Esophagus squamous epithelium (tissue), 5 donors: ENCODE measurements at regions not wholly inside any gene's neighbourhood (a gene's known extent, or its start where the extent isn't known, plus 50 kb on each side); places are given as distances from the start of the nearest gene placed in this dataset.

ENCODE experiments used
- DNase-seq: peaks from one replicate; lab custom pipeline; 2025; lab: John Stamatoyannopoulos, UW
- H3K27ac ChIP-seq, 4 donors: fragments of 200-600 bp; sonication (generic); one replicate each; pipeline ENCODE4 v1.5.1; 2016 to 2019; ENCODE audit warnings: mild to moderate bottlenecking in 1 of 4
- H3K27me3 ChIP-seq, 4 donors: fragments of 200-600 bp; sonication (generic); 1 replicate in 3 of 4; 2 replicates in 1 of 4; pipeline versions ENCODE4 v1.5.1 to v1.6.0; 2017 to 2021; ENCODE audit warnings: antibody characterized with exemption in 1 of 4
- H3K36me3 ChIP-seq, 3 donors: fragments of 200-600 bp; sonication (generic); one replicate each; pipeline ENCODE4 v1.5.1; 2016 to 2019
- H3K4me1 ChIP-seq, 3 donors: fragments of 200-600 bp; sonication (generic); one replicate each; pipeline ENCODE4 v1.5.1; 2017 to 2019
- H3K4me3 ChIP-seq, 4 donors: fragments of 200-600 bp; sonication (generic); 1 replicate in 3 of 4; 2 replicates in 1 of 4; pipeline ENCODE4 v1.5.1; 2016 to 2019; ENCODE audit warnings: mild to moderate bottlenecking in 2 of 4, moderate library complexity in 1 of 4
- H3K9me3 ChIP-seq, 3 donors: fragments of 200-600 bp; sonication (generic); one replicate each; pipeline ENCODE4 v1.5.1; 2016 to 2019
- CTCF ChIP-seq, 6 experiments: fragments of 450-650 bp in 4 of 6; fragments of 200-600 bp in 2 of 6; sonication (generic) in 2 of 6; IDR thresholded peaks; one replicate each; pipeline ENCODE4 v1.5.1; 2016 to 2019; ENCODE audit warnings: antibody characterized with exemption in 6 of 6, mild to moderate bottlenecking in 4 of 6, moderate library complexity in 4 of 6
- POLR2A ChIP-seq, 4 donors: fragments of 450-650 bp; IDR thresholded peaks; one replicate each; pipeline ENCODE4 v1.6.1; 2017; ENCODE audit warnings: antibody characterized with exemption in 4 of 4, mild to moderate bottlenecking in 4 of 4, moderate library complexity in 3 of 4
- WGBS, 2 donors: methylation state at CpG; one replicate each; pipeline ENCODE4 v1.1.5; 2018; 5-methylcytosine and 5-hydroxymethylcytosine counted together
- intact Hi-C: fragments of 100-400 bp; cut with DNase I; formaldehyde crosslinking; loops from one replicate; pipeline ENCODE4 v1.15.0; 2022
- donor health status: DM: yes; HTN: yes; CAD: no.

- WGBS, 2 donors = 48 to 55% methylated on average over 1 of the region's 1 CpG
- DNase-seq = no peak
- H3K36me3 ChIP-seq = no peaks in the 10 kb centered on the region
- H3K27me3 ChIP-seq = no peaks in the 10 kb centered on the region
- H3K27ac ChIP-seq = no peak overlapping the region
- peaks cover 0 to 10% (median 0%) of the 10 kb centered on the region in 3 donors for H3K4me1 ChIP-seq
- peaks cover 0 to 4% (median 0%) of the 10 kb centered on the region in 3 donors for H3K9me3 ChIP-seq
- H3K4me3 ChIP-seq = no peak overlapping the region
- TF ChIP-seq CTCF (IDR thresholded peaks at IDR 0.05) (no peak), POLR2A (IDR thresholded peaks at IDR 0.05) (no peak)
- intact Hi-C loops = no loop called here
These were observed 62.3 kb upstream of the PARVA start for GRCh38 chr11:12315024-12315423.

DNA sequence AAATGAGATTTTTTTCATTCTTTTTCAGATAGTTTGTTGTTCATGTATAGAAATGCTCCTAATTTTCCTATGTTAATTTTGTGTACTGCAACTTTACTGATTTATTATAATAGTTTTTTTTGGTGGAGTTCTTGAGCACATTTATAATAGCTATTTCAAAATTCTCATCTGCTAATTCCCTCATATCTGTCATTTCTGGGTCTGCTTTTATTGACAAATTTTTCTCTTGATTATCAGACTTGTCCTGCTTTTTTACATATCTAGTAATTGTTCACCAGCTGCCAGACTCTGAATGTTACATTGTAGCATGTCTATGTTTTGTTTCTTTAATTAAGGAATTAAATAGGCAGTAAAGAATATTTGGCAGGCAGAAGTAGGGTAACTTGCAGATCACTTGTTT is 60.9 kb upstream of the PARVA start:
- Histone ChIP-seq H3K4me1 (peaks cover 0 to 10% (median 0%) of the 10 kb centered on the region in 3 donors), H3K9me3 (peaks cover 0 to 4% (median 0%) of the 10 kb centered on the region in 3 donors), H3K27me3 (no peaks in the 10 kb centered on the region), H3K36me3 (no peaks in the 10 kb centered on the region), H3K27ac (no peak overlapping the region), H3K4me3 (no peak overlapping the region)
- intact Hi-C loops = no loop called here
- TF ChIP-seq POLR2A (IDR thresholded peaks at IDR 0.05) (no peak), CTCF (IDR thresholded peaks at IDR 0.05) (no peak)
- DNase-seq = no peak

DNA sequence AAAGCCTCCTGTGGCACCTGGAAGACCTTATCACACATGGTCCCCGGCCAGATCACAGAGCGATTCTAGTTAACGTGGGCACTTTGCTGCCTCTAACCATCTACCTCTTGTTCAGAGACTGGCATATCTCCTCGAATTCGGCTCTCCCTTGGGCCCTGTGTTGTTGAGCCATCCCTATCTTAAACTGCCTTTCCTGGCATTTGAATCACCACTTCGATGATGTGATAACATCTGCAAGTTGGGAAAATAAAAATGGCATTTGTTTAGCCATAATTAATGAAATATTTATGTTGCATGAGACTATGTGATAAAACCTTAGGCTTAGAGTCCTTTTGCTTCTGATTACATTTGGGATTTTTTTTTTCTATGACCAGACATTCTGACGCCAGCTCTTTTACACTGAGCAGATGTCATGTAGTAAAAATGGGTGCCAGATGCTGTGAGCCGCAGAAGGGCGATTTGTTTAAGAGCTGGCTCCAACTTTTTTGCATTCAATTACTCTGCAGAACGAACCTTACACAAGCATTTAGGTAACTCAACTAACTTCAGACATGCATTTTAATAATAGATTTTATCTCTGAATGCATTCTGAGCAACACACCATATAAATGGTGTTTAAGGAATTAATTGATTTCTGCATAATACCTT is 58.5 kb upstream of the PARVA start:
- peaks cover 0 to 4% (median 0%) of the 10 kb centered on the region in 3 donors for H3K9me3 ChIP-seq
- no peak overlapping the region for H3K4me3 ChIP-seq
- TF ChIP-seq CTCF (IDR thresholded peaks at IDR 0.05) (no peak), POLR2A (IDR thresholded peaks at IDR 0.05) (no peak)
- no peaks in the 10 kb centered on the region for H3K27me3 ChIP-seq
- intact Hi-C loops = no loop called here
- H3K27ac ChIP-seq = no peak overlapping the region
- 56 to 57% methylated on average over 10 of the region's 10 CpGs for WGBS, 2 donors
- no peaks in the 10 kb centered on the region for H3K36me3 ChIP-seq
- H3K4me1 ChIP-seq = peaks cover 0 to 10% (median 0%) of the 10 kb centered on the region in 3 donors
- DNase-seq = no peak

- no peak overlapping the region for H3K4me3 ChIP-seq
- DNase-seq = no peak
- intact Hi-C loops = no loop called here
- WGBS, 2 donors = 6% methylated on average over 1 of the region's 1 CpG
- no peaks in the 10 kb centered on the region for H3K27me3 ChIP-seq
- peaks cover 0 to 4% (median 0%) of the 10 kb centered on the region in 3 donors for H3K9me3 ChIP-seq
- H3K36me3 ChIP-seq = no peaks in the 10 kb centered on the region
- H3K4me1 ChIP-seq = peaks cover 0 to 10% (median 0%) of the 10 kb centered on the region in 3 donors
- no peak overlapping the region for H3K27ac ChIP-seq
- TF ChIP-seq POLR2A (IDR thresholded peaks at IDR 0.05) (no peak), CTCF (IDR thresholded peaks at IDR 0.05) (no peak)
These were observed 57.9 kb upstream of the PARVA start for GRCh38 chr11:12319461-12319951.

GRCh38 chr11:12319988-12320387 is 57.4 kb upstream of the PARVA start:
- no peak for TF ChIP-seq CTCF (IDR thresholded peaks at IDR 0.05)
- TF ChIP-seq POLR2A (IDR thresholded peaks at IDR 0.05) = no peak
- Histone ChIP-seq H3K27ac (no peak overlapping the region), H3K9me3 (peaks cover 0 to 4% (median 0%) of the 10 kb centered on the region in 3 donors), H3K4me1 (peaks cover 0 to 10% (median 0%) of the 10 kb centered on the region in 3 donors), H3K4me3 (no peak overlapping the region), H3K27me3 (no peaks in the 10 kb centered on the region), H3K36me3 (no peaks in the 10 kb centered on the region)
- intact Hi-C loops = loop anchor here (10.0 kb wide), 1 partner anchor 575 kb away; no protein-coding TSS in a partner anchor
- WGBS, 2 donors = 72 to 78% methylated on average over 3 of the region's 3 CpGs
- DNase-seq = no peak
